SK-N-SH treated with all-trans-retinoic acid at 6 μM for 48 hours (cell line): ENCODE measurements at regions not wholly inside any gene's neighbourhood (a gene's known extent, or its start where the extent isn't known, plus 50 kb on each side); places are given as distances from the start of the nearest gene placed in this dataset.

ENCODE experiments used
- ESRRG ChIP-seq: fragments of 250-450 bp; sonication (Bioruptor Pico); IDR thresholded peaks from 2 replicates; pipeline ENCODE4 v1.6.1; 2021; ENCODE audit warnings: mild to moderate bottlenecking
- PPARA ChIP-seq: fragments of 250-450 bp; sonication (Bioruptor Pico); IDR thresholded peaks from 2 replicates; pipeline ENCODE4 v1.5.0; 2020; ENCODE audit warnings: mild to moderate bottlenecking, borderline replicate concordance
- RARB ChIP-seq: fragments of 250-450 bp; sonication (Bioruptor Pico); IDR thresholded peaks from 2 replicates; pipeline ENCODE4 v1.8.0; 2021; ENCODE audit warnings: mild to moderate bottlenecking, moderate library complexity
- TSHZ2 ChIP-seq: fragments of 250-450 bp; sonication (Bioruptor Pico); IDR thresholded peaks from 2 replicates; pipeline ENCODE4 v1.5.0; 2020; ENCODE audit warnings: mild to moderate bottlenecking, moderate library complexity
- ZFP3 ChIP-seq: fragments of 250-450 bp; sonication (Bioruptor Pico); IDR thresholded peaks from 2 replicates; pipeline ENCODE4 v1.5.0; 2020; ENCODE audit warnings: mild to moderate bottlenecking, moderate library complexity
- ZFP30 ChIP-seq: fragments of 450-650 bp; formaldehyde crosslinking; IDR thresholded peaks from 2 replicates; pipeline ENCODE4 v1.5.0; 2022; ENCODE audit warnings: mild to moderate bottlenecking, moderate library complexity
- ZNF70 ChIP-seq: fragments of 450-650 bp; formaldehyde crosslinking; IDR thresholded peaks from 2 replicates; pipeline ENCODE4 v1.5.0; 2020; ENCODE audit warnings: mild to moderate bottlenecking, moderate library complexity
- TF ChIP-seq, protein P1 (sequence below): fragments of 250-450 bp; sonication (Bioruptor Pico); IDR thresholded peaks from 2 replicates; pipeline ENCODE4 v1.8.0; 2020; ENCODE audit warnings: mild to moderate bottlenecking, moderate library complexity, borderline replicate concordance
- TF ChIP-seq, protein P2 (sequence below): fragments of 250-450 bp; sonication (Bioruptor Pico); IDR thresholded peaks from 2 replicates; pipeline ENCODE4 v1.5.1; 2021; ENCODE audit warnings: mild to moderate bottlenecking, moderate library complexity
- TF ChIP-seq, protein P3 (sequence below): fragments of 250-450 bp; sonication (Bioruptor Pico); IDR thresholded peaks from 2 replicates; pipeline ENCODE4 v1.5.1; 2020; ENCODE audit warnings: low read depth, mild to moderate bottlenecking, moderate library complexity

DNA sequence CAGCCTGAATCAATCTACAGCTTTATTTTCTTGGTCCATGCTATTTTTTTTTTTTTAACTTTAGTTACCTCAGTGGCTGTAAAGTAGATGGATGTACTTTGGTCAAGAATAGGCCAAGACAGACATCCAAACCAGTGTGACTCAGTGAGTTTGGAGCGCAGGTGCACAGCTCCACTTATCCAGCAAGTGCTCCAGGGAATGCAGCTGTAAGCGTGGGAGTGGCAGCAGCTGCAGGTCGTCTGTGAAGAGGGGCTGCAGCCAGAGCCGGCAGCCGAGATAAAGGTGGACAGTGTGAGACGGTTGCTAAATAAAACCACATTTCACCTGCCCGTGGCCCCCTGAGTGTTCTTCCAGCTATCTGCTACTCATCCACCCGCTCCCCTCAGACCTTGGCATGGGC is 1018.7 kb downstream of the AACS start:
- TF ChIP-seq RARB (CRISPR knock-in tag) = no peak
- no peak for TF ChIP-seq TSHZ2 (CRISPR knock-in tag)
- TF ChIP-seq PPARA (CRISPR knock-in tag) = no peak
- TF ChIP-seq ZNF70 (CRISPR knock-in tag) = no peak
- TF ChIP-seq, protein P1, sequence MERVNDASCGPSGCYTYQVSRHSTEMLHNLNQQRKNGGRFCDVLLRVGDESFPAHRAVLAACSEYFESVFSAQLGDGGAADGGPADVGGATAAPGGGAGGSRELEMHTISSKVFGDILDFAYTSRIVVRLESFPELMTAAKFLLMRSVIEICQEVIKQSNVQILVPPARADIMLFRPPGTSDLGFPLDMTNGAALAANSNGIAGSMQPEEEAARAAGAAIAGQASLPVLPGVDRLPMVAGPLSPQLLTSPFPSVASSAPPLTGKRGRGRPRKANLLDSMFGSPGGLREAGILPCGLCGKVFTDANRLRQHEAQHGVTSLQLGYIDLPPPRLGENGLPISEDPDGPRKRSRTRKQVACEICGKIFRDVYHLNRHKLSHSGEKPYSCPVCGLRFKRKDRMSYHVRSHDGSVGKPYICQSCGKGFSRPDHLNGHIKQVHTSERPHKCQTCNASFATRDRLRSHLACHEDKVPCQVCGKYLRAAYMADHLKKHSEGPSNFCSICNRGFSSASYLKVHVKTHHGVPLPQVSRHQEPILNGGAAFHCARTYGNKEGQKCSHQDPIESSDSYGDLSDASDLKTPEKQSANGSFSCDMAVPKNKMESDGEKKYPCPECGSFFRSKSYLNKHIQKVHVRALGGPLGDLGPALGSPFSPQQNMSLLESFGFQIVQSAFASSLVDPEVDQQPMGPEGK (CRISPR knock-in tag) = no peak
- TF ChIP-seq, protein P2, sequence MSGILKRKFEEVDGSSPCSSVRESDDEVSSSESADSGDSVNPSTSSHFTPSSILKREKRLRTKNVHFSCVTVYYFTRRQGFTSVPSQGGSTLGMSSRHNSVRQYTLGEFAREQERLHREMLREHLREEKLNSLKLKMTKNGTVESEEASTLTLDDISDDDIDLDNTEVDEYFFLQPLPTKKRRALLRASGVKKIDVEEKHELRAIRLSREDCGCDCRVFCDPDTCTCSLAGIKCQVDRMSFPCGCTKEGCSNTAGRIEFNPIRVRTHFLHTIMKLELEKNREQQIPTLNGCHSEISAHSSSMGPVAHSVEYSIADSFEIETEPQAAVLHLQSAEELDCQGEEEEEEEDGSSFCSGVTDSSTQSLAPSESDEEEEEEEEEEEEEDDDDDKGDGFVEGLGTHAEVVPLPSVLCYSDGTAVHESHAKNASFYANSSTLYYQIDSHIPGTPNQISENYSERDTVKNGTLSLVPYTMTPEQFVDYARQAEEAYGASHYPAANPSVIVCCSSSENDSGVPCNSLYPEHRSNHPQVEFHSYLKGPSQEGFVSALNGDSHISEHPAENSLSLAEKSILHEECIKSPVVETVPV (CRISPR knock-in tag) = no peak
- no peak for TF ChIP-seq ZFP30
- no peak for TF ChIP-seq ZFP3 (CRISPR knock-in tag)
- TF ChIP-seq, protein P3, sequence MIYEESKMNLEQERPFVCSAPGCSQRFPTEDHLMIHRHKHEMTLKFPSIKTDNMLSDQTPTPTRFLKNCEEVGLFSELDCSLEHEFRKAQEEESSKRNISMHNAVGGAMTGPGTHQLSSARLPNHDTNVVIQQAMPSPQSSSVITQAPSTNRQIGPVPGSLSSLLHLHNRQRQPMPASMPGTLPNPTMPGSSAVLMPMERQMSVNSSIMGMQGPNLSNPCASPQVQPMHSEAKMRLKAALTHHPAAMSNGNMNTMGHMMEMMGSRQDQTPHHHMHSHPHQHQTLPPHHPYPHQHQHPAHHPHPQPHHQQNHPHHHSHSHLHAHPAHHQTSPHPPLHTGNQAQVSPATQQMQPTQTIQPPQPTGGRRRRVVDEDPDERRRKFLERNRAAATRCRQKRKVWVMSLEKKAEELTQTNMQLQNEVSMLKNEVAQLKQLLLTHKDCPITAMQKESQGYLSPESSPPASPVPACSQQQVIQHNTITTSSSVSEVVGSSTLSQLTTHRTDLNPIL = no peak
- TF ChIP-seq ESRRG (CRISPR knock-in tag) = no peak
